NCI-H1694 treated with DMSO at 0.1 percent for 48 hours (cell line): ENCODE measurements at regions not wholly inside any gene's neighbourhood (a gene's known extent, or its start where the extent isn't known, plus 50 kb on each side); places are given as distances from the start of the nearest gene placed in this dataset.

ENCODE experiments used
- DNase-seq: peaks from one replicate; lab custom pipeline; 2025; lab: John Stamatoyannopoulos, UW

DNA sequence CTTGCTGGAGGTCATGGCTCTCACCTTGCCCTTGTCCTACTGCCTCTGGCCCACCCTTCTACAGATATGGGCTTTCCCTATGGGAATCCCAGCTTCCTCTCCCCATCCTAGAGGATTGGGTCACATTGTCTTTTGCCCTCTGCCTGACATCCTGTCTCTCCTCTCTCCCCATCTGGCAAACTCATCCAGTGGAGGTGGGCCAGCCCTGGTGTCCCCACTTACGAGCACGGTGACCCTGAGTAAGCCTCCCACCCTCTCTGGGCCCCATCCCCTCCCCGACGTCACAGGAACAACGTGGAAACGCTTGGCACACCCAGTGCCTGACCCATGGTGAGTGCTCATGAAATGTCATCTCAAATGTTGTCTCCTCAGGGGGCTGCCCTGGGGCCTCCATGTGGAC, 56.1 kb upstream of the ID3 start:
- no peak for DNase-seq

DNA sequence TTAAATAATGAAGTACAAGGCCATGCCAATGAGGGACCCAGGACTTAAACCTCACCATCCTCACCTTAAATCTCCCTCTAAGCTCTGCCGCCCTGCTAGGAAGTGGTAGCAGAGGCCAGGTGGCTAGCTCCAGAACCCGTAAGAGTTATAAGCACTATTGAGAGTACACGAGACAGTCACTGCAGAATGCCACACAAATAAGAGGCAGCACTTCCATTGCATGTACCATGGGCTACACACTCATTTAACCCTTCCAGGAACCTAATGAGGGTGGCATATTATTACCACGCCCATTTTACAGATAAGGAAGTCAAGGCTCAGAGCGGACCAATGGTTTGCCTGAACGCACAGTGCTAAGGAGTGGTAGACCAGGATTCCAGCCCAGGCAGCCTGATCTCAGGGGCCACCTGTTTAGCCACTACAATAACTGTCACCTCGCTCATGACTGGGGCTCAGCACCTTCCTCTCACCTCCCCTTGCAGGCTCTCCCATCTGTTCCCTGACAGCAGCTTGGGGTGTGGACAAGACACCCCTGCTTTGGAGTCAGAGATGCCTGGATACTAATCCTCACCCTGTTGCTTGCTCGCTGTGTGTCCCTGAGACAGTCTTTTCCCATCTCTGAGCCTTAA, 54.8 kb upstream of the ID3 start:
- no peak for DNase-seq

GRCh38 chr1:23613191-23614031, 54.1 kb upstream of the ID3 start:
- no peak for DNase-seq

DNA sequence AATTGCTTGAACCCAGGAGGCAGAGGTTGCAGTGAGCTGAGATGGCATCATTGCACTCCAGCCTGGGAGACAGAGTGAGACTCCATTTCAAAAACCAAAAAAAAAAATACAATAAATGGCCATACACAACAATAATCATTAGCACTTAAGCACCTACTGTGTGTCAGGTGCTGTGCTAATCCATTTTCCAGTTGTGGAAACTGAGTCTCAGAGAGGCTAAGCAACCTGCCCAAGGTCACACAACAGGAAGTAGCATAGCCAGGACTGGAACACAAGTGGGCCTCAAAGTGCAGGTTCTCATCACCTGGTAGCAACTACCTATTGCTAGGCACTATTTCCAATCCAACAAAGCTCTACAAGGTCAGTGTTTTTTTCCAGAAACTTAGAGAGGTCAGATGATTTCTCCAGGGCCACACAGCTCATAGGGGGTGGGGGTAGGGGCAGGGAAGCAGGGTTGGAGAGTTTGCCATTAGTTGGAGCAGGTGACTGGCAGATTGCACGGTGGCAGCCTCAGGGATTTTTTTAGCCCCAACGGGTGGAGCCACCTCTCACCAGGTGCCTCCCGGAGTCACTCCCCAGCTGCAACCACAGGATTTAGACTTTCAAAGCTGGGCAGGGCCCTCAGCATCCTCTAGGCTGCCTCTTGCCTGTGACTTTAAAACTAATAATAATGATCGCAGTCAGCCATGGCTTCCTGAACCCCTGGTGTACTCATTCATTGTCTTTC, 52.5 kb upstream of the ID3 start:
- DNase-seq, result no peak

GRCh38 chr1:23610677-23611076, 51.4 kb upstream of the ID3 start:
- no peak for DNase-seq

- DNase-seq, result no peak
Observed at GRCh38 chr1:23609971-23610370, 50.7 kb upstream of the ID3 start.
